HG02642 (cell line): ENCODE measurements at regions not wholly inside any gene's neighbourhood (a gene's known extent, or its start where the extent isn't known, plus 50 kb on each side); places are given as distances from the start of the nearest gene placed in this dataset.

Source experiments
- ATAC-seq: cut with Tn5 transposase; IDR thresholded peaks from one replicate; pipeline ENCODE4 v1.9.1; 2021; ENCODE audit warnings: mild to moderate bottlenecking; ENCODE audit not compliant: unreplicated experiment, poor library complexity

DNA sequence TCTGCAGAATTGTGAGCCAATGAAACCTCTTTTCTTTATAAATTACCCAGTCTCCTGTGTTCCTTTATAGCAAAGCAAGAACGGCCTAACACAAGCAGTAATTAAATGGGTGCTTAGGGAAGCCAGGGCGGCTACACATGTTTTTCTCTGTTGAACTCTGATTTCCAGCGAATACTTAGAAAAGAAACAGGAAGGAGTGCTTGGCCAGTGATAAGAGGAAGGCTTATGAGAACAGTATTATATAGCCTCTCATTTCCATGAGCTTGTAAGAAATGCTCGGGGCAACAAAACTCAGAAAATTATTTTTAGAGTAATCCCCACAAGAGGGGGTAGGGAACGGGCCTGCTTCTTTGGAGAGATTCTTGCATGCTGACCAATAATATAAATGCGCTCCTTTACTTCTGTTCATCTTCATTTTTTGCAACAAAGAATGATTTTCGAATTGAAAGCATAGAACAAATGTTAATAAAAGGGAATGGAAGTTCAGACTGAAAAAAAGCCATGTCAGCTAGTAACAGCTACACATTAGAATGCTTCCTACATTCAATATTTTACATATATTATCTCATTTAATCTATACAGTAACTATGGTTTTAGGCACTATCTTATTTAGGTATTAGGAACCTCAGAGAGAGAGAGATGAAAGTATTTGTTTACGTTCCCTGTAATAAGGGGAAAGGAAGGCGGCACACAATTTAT is 49.7 kb upstream of the CCDC85A start:
- ATAC-seq = no peak
